ENCODE measurements at regions not wholly inside any gene's neighbourhood (a gene's known extent, or its start where the extent isn't known, plus 50 kb on each side); places are given as distances from the start of the nearest gene placed in this dataset.

- Histone ChIP-seq H3K27ac (no peak overlapping the region), H3K4me3 (no peak overlapping the region)
- TF ChIP-seq, protein P1, sequence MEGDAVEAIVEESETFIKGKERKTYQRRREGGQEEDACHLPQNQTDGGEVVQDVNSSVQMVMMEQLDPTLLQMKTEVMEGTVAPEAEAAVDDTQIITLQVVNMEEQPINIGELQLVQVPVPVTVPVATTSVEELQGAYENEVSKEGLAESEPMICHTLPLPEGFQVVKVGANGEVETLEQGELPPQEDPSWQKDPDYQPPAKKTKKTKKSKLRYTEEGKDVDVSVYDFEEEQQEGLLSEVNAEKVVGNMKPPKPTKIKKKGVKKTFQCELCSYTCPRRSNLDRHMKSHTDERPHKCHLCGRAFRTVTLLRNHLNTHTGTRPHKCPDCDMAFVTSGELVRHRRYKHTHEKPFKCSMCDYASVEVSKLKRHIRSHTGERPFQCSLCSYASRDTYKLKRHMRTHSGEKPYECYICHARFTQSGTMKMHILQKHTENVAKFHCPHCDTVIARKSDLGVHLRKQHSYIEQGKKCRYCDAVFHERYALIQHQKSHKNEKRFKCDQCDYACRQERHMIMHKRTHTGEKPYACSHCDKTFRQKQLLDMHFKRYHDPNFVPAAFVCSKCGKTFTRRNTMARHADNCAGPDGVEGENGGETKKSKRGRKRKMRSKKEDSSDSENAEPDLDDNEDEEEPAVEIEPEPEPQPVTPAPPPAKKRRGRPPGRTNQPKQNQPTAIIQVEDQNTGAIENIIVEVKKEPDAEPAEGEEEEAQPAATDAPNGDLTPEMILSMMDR (IDR thresholded peaks at IDR 0.05): no peak
- no peak for DNase-seq (ENCODE audit: low spot score)
Observed at GRCh38 chr2:78439122-78439521, 586.4 kb upstream of the REG3G start.

- Histone ChIP-seq H3K4me3 (no peak overlapping the region), H3K27ac (no peak overlapping the region)
- TF ChIP-seq, protein P1 (IDR thresholded peaks at IDR 0.05): no peak
- DNase-seq (ENCODE audit: low spot score): no peak
Observed at GRCh38 chr2:78455586-78455985, 569.9 kb upstream of the REG3G start.

DNA sequence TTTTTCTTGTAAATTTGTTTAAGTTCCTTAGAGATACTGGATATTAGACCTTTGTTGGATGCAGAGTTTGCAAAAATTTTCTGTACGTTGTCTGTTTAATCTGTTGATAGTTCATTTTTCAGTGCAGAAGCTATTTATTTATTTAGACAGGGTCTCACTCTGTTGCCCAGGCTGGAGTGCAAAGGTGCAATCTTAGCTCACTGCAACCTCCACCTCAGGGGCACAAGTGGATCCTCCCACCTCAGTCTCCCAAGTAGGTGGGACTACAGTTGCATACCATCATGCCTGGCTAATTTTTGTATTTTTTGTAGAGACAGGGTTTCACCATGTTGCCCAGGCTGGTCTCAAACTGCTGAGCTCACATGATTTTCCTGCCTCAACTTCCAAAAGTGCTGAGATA is 568.2 kb upstream of the REG3G start:
- DNase-seq (ENCODE audit: low spot score): no peak
- no peak overlapping the region for H3K27ac ChIP-seq
- TF ChIP-seq, protein P1 (IDR thresholded peaks at IDR 0.05): no peak
- H3K4me3 ChIP-seq: no peak overlapping the region

GRCh38 chr2:78465707-78466106 is 559.8 kb upstream of the REG3G start:
- TF ChIP-seq, protein P1 (IDR thresholded peaks at IDR 0.05): no peak
- Histone ChIP-seq H3K4me3 (no peak overlapping the region), H3K27ac (no peak overlapping the region)
- DNase-seq (ENCODE audit: low spot score): no peak

DNA sequence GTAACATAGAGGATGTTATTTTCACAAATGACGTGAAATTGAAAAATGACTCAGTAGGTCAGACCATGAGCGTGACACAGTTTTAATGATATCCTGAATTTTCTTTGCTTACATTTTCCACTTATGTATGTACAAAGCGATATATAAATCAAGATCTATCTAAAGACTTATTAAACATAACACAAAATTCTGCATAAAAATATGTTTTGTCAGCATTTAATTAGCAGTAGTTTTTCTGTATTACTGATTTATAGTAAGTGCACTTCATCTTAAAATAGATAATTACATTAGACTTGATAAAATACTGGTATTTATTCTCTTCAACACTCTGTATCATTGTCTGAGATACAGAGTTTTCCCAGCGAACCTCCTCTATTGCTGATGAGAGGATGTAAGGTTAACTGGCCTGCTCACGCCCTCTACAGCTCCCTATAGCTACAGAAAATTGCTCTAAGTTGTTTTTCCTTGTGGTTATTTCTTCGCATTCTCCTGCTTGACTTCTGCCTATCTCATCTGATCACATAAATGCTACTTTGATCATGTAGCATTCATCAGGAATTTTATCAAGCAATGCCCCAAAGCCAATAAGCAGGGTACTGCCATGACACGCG is 548.8 kb upstream of the REG3G start:
- Histone ChIP-seq H3K27ac (no peak overlapping the region), H3K4me3 (no peak overlapping the region)
- TF ChIP-seq, protein P1 (IDR thresholded peaks at IDR 0.05): no peak
- DNase-seq (ENCODE audit: low spot score): no peak

DNA sequence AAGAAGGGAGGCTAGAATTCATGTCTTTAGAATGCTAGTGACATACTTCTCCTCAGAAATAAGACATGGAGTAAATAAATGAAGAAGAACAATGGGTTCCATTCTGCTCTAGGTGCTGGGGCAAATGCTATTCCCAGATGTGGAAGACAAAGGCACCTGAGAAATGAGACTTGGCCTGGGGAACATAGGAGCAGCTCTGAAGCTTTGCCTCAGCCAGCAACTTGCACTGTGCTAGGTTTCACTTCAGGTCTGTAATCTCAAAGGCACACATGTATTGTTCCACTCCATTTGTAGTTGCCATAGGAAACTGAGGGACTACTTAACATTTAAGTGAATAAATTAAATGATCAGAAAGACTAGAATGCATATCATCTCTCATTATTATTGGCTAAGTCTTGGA is 538.9 kb upstream of the REG3G start:
- no peak overlapping the region for H3K27ac ChIP-seq
- TF ChIP-seq, protein P1 (IDR thresholded peaks at IDR 0.05): no peak

GRCh38 chr2:78498125-78498524 is 527.4 kb upstream of the REG3G start:
- no peak for DNase-seq (ENCODE audit: low spot score)
- H3K27ac ChIP-seq: no peak overlapping the region
- TF ChIP-seq, protein P1 (IDR thresholded peaks at IDR 0.05): no peak
- no peak overlapping the region for H3K4me3 ChIP-seq

More for the DNA sequence above, 538.9 kb upstream of the REG3G start:
- no peak overlapping the region for H3K4me3 ChIP-seq
- DNase-seq (ENCODE audit: low spot score): no peak

Data from coronary artery (tissue), 2 donors.